DMS53 treated with DMSO at 0.1 percent for 48 hours (cell line): ENCODE measurements at regions not wholly inside any gene's neighbourhood (a gene's known extent, or its start where the extent isn't known, plus 50 kb on each side); places are given as distances from the start of the nearest gene placed in this dataset.

Source experiments
- DNase-seq: peaks from one replicate; lab custom pipeline; 2025; ENCODE audit not compliant: unreplicated experiment; lab: John Stamatoyannopoulos, UW

GRCh38 chr4:22987870-22988269, 295.1 kb downstream of the GBA3 start:
- DNase-seq: no peak

- no peak for DNase-seq
Observed at GRCh38 chr4:22986881-22987280, 294.1 kb downstream of the GBA3 start.

- DNase-seq: peak; percentile 10
Observed at GRCh38 chr4:22986262-22986661, 293.5 kb downstream of the GBA3 start.

- no peak for DNase-seq
Observed at GRCh38 chr4:22984390-22984789, 291.7 kb downstream of the GBA3 start.

- DNase-seq: no peak
Observed at GRCh38 chr4:22978656-22979055, 285.9 kb downstream of the GBA3 start.

GRCh38 chr4:22970665-22971064, 277.9 kb downstream of the GBA3 start:
- DNase-seq: no peak

- DNase-seq: no peak
Observed at GRCh38 chr4:22969287-22969896, 276.7 kb downstream of the GBA3 start.

GRCh38 chr4:22962295-22962694, 269.6 kb downstream of the GBA3 start:
- peak; percentile 13 for DNase-seq

- no peak for DNase-seq
Observed at GRCh38 chr4:22959483-22959882, 266.7 kb downstream of the GBA3 start.

- no peak for DNase-seq
Observed at GRCh38 chr4:22957774-22958309, 265.1 kb downstream of the GBA3 start.

GRCh38 chr4:22949161-22949855, 256.6 kb downstream of the GBA3 start:
- no peak for DNase-seq

GRCh38 chr4:22947851-22948250, 255.1 kb downstream of the GBA3 start:
- no peak for DNase-seq

- DNase-seq: peak; percentile 53
Observed at GRCh38 chr4:22942920-22943559, 250.3 kb downstream of the GBA3 start.

- DNase-seq: peak; percentile 91
Observed at GRCh38 chr4:22941688-22942375, 249.1 kb downstream of the GBA3 start.

- DNase-seq: no peak
Observed at GRCh38 chr4:22932326-22932725, 239.6 kb downstream of the GBA3 start.

- no peak for DNase-seq
Observed at GRCh38 chr4:22922426-22922825, 229.7 kb downstream of the GBA3 start.

- DNase-seq: no peak
Observed at GRCh38 chr4:22921936-22922335, 229.2 kb downstream of the GBA3 start.

GRCh38 chr4:22911285-22911684, 218.5 kb downstream of the GBA3 start:
- no peak for DNase-seq

- DNase-seq: no peak
Observed at GRCh38 chr4:22910200-22910599, 217.5 kb downstream of the GBA3 start.

- DNase-seq: no peak
Observed at GRCh38 chr4:22906045-22906444, 213.3 kb downstream of the GBA3 start.

GRCh38 chr4:22903913-22904312, 211.2 kb downstream of the GBA3 start:
- DNase-seq: no peak

- DNase-seq: no peak
Observed at GRCh38 chr4:22901631-22902030, 208.9 kb downstream of the GBA3 start.
